Limb (tissue), 2 donors: ENCODE measurements at regions not wholly inside any gene's neighbourhood (a gene's known extent, or its start where the extent isn't known, plus 50 kb on each side); places are given as distances from the start of the nearest gene placed in this dataset.
A peak's percentile ranks its signal among the peaks of the same experiment; 100 is the strongest.
"Not testable (repeated sequence)": the region's sequence is repeated elsewhere in the genome, so short reads cannot be mapped to it uniquely, and the experiment has no call there.

ENCODE experiments used
- DNase-seq, 2 donors: peaks; one replicate each; pipeline ENCODE4 v3.0.0-alpha.2; 2016; ENCODE audit errors: extremely low spot score in 2 of 2

DNA sequence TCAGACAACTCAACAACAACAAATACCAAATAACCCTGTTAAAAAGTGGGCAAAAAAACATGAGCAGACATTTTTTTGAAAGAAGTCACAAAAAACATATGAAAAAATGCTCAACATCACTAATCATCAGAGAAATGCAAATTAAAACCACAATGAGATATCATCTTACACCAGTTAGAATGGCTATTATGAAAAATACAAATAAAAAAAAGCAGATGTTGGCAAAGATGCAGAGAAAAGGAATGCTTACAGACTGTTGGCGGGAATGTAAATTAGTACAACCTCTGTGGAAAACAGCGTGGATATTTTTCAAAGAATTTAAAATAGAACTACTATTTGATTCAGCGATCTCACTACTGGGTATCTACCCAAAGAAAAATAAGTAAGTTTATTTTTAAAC lies 114.0 kb downstream of the SLC38A4 start:
- no peak for DNase-seq

GRCh38 chr12:46710125-46710743 lies 115.6 kb downstream of the SLC38A4 start:
- DNase-seq, result no peak

- no peak for DNase-seq
Observed at GRCh38 chr12:46702581-46703344, 123.0 kb downstream of the SLC38A4 start.

GRCh38 chr12:46701356-46701755 lies 124.4 kb downstream of the SLC38A4 start:
- DNase-seq, result no peak

GRCh38 chr12:46699986-46700385 lies 125.8 kb downstream of the SLC38A4 start:
- DNase-seq, result no peak

DNA sequence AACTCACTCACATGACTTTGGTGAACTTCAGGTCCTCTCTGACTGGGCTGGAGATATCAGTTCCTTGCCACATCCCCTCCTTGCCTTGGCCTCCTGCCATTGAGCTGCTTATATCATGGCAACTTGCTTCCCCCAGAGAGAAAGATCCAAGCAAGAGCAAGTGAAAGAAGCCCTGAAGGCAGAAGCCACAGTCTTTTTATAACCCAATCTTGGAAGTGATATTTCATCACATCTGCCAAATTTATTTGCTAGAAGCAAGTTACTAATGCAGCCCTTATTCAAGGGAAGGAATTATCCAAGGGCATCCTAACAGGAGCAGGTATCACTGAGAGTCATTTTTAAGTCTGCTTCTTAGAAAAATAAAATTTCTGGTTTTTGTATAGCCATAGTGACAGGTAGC lies 127.8 kb downstream of the SLC38A4 start:
- DNase-seq, result no peak

DNA sequence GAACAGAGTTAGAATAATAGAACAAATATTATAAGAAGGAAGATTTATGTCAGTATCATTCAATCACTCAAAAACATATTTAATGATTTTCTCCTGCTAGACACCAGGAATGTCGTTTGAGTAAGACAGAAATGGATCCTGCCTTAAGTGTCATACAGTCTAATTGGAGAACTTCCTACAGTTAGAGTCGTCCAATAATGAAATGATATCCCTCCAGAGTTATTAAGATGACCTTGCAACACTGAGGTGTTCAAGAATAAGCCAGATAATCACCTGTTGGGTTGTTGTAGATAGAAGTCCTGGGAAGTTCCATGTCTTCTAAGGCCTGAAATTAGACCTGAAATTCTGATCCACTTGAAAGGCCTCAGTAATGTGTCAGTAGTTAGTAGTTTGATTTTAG lies 132.3 kb downstream of the SLC38A4 start:
- no peak for DNase-seq

DNA sequence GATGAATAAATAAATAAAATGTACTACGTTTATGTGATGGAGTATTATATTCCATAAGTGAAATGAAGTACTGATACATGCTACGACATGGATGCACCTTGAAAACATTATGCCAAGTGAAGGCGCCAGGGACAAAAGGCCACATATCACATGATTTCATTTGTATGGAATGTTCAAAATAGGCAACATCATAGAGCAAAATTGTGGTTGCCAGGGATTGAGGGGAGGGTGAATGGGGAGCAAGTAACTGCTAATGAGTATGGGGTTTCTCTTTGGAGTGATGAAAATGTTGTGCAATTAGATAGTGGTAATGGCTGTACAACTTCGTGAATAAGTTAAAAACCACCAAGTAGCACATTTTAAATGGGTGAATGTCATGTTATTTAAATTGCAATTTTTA lies 132.8 kb downstream of the SLC38A4 start:
- DNase-seq, result no peak

- DNase-seq, result no peak
Observed at GRCh38 chr12:46692606-46693005, 133.2 kb downstream of the SLC38A4 start.

GRCh38 chr12:46686267-46686942 lies 139.4 kb downstream of the SLC38A4 start:
- DNase-seq, result peak in 1 of 2 donors; percentile 51

DNA sequence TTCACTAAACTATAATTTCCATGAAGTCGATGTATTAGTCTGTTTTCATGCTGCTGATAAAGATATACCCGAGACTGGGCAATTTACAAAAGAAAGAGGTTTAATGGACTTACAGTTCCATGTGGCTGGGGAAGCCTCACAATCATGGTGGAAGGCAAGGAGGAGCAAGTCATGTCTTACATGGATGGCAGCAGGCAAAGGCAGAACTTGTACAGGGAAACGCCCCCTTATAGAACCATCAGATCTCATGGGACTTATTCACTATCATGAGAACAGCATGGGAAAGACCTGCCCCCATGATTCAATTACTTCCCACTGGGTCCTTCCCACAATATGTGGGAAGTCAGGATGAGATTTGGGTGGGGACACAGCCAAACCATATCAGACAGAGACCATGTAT lies 141.6 kb downstream of the SLC38A4 start:
- DNase-seq, result not testable (repeated sequence)

DNA sequence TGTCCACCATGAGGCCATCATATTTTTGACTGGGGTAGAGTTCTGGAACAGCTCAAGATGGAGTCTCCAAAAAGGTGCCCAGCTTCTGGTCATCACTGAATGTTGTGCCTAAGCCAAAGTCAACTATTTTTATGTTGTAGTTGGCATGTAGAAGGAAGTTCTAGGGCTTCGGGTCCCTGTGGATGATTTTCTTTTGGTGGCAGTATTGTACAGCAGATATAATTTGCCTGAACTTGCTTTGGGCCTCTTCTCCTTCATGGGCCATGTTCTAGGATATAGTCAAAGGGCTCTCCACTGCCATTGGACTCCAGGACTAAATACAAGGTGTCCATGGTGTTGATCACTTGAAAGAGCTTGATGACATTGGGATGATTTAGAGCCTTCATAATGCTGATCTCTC lies 143.6 kb downstream of the SLC38A4 start:
- no peak for DNase-seq

DNA sequence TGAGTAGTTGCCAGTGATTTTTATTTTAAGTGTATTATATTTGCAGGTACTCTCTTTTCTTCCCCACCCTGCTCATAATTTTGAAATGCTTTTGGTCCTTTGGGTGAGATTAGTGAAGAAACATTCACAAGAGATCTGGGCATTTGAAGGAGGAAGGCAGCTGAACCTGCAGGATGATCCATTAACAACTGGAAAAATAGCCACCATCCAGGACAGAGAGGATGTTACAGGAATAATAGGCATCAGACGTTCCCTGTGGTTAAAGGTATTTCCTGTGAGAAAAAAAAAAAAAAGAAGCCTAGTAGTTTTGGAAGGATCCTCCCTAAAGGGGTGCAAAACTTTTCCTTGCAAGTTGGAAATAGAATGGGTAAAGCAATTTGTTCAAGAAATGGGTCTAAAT lies 145.3 kb downstream of the SLC38A4 start:
- no peak for DNase-seq

DNA sequence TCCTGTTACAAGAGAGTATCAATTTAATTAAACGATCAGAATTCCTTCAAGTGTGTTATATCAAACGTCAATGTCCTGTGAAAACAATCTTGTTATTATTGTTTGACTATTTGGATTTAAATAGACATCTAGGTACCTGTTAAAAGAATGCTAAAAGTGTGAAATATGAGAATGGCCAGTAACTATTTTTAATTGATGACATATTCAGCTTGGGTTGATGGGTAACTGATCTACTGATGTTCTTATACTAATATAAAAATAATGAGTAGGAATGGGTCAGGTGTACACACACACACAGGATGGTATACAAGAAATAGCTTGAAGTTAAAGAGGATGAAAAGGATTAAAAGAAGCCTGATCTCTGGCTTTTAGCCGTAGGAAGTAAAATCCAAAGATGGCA lies 146.0 kb downstream of the SLC38A4 start:
- no peak for DNase-seq

DNA sequence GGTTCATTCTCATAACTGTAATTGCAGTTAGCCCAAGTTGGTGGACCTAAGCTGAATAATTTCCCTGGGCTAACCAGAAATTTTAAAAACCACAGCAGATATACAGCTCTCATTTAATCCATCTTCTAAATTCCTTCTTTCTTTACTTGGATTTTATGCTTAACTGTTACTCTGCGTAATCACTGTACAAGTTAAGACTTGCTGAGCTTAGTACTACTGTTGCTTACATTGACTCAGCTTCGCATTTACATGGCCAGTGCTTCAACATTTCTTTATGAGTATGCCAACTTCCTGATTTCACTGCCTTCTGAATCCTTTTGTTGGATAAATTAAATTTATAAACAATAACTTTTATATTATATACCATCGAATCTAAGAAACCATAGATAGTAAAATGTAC lies 147.4 kb downstream of the SLC38A4 start:
- DNase-seq, result no peak

- DNase-seq, result no peak
Observed at GRCh38 chr12:46677749-46678148, 148.0 kb downstream of the SLC38A4 start.

- no peak for DNase-seq
Observed at GRCh38 chr12:46676797-46677520, 148.8 kb downstream of the SLC38A4 start.

- DNase-seq, result no peak
Observed at GRCh38 chr12:46676396-46676795, 149.4 kb downstream of the SLC38A4 start.

DNA sequence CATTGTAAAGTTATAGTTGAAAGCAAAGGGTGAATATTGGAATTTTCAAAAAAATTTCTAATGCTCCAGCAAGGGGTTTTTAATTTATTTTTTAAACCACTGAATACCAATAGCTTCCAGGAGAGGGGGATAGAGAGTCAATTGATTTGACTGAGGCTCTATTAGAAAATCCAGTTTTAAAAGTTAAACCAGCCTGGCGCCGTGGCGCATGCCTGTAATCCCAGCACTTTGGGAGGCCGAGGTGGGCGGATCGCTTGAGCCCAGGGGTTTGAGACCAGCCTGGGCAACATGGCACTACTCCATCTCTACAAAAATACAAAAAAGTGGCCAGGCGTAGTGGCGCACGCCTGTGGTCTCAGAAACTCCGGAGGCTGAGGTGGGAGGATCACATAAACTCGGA lies 150.1 kb downstream of the SLC38A4 start:
- DNase-seq, result peak in 1 of 2 donors; percentile 74

- no peak for DNase-seq
Observed at GRCh38 chr12:46674800-46675199, 151.0 kb downstream of the SLC38A4 start.

DNA sequence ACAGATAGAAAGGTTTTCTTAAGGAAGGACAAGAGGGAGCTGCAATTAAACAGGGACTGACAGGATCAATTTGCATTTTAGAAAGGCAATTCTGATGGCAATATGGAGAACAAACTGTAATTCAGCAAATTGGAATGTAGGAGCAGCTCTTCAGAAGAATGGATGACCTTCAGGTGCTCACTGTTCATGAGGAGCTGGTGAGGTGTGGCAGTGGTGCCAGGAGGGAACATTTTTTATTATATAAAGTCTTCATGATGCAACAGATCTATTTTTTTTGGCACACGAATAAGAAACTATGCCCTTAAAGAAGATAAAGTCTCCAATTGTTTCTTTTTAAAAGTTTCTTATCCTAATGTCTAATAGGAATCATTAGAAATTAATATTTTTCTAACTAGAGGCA lies 151.7 kb downstream of the SLC38A4 start:
- DNase-seq, result no peak

GRCh38 chr12:46671102-46671501 lies 154.7 kb downstream of the SLC38A4 start:
- DNase-seq, result no peak
